D721Med (cell line): ENCODE measurements at regions not wholly inside any gene's neighbourhood (a gene's known extent, or its start where the extent isn't known, plus 50 kb on each side); places are given as distances from the start of the nearest gene placed in this dataset.

Source experiments
- DNase-seq: peaks from one replicate; pipeline ENCODE4 v3.0.0; 2011; ENCODE audit warnings: low spot score; ENCODE audit not compliant: insufficient read length
- FAIRE-seq: peaks from 2 replicates; lab custom pipeline; 2011; peaks lifted over from hg19 to GRCh38; lab: Jason Lieb, UNC
- CTCF ChIP-seq: IDR thresholded peaks from 2 replicates; pipeline ENCODE4 v1.5.1; 2012; ENCODE audit warnings: mild to moderate bottlenecking, control low read depth; ENCODE audit not compliant: insufficient read depth; ENCODE audit errors: missing control alignments

GRCh38 chr2:128654408-128654807, 335.7 kb upstream of the HS6ST1 start:
- no peak for TF ChIP-seq CTCF
- FAIRE-seq, result no peak
- no peak for DNase-seq

- no peak for FAIRE-seq
- no peak for DNase-seq
- no peak for TF ChIP-seq CTCF
Measured at GRCh38 chr2:128660836-128661235, 342.2 kb upstream of the HS6ST1 start.

- FAIRE-seq (no peak), DNase-seq (no peak)
- TF ChIP-seq CTCF, result no peak
Measured at GRCh38 chr2:128661311-128661710, 342.6 kb upstream of the HS6ST1 start.

- TF ChIP-seq CTCF, result no peak
- FAIRE-seq (no peak), DNase-seq (no peak)
Measured at GRCh38 chr2:128662051-128662471, 343.4 kb upstream of the HS6ST1 start.

GRCh38 chr2:128663371-128664050, 344.8 kb upstream of the HS6ST1 start:
- FAIRE-seq (no peak), DNase-seq (no peak)
- no peak for TF ChIP-seq CTCF

- no peak for TF ChIP-seq CTCF
- FAIRE-seq (no peak), DNase-seq (no peak)
Measured at GRCh38 chr2:128664499-128664971, 345.9 kb upstream of the HS6ST1 start.

GRCh38 chr2:128665113-128665512, 346.4 kb upstream of the HS6ST1 start:
- no peak for FAIRE-seq
- TF ChIP-seq CTCF, result no peak
- no peak for DNase-seq
